GM12873 (cell line): ENCODE measurements at regions not wholly inside any gene's neighbourhood (a gene's known extent, or its start where the extent isn't known, plus 50 kb on each side); places are given as distances from the start of the nearest gene placed in this dataset.

Experiments used
- CTCF ChIP-seq: IDR thresholded peaks from 2 replicates; pipeline ENCODE4 v1.5.1; 2012; ENCODE audit warnings: low read depth, mild to moderate bottlenecking, moderate library complexity, low read length, control low read depth; ENCODE audit not compliant: insufficient read depth; ENCODE audit errors: missing control alignments

- TF ChIP-seq CTCF, result peak; percentile 21
These were observed 2948.3 kb upstream of the OR11H1 start for GRCh38 chr22:12579655-12580054.

- no peak for TF ChIP-seq CTCF
These were observed 2925.9 kb upstream of the OR11H1 start for GRCh38 chr22:12601870-12602779.

- TF ChIP-seq CTCF, result no peak
These were observed 2914.8 kb upstream of the OR11H1 start for GRCh38 chr22:12613199-12613598.
